ENCODE measurements at regions not wholly inside any gene's neighbourhood (a gene's known extent, or its start where the extent isn't known, plus 50 kb on each side); places are given as distances from the start of the nearest gene placed in this dataset.

GRCh38 chr20:12095180-12095920, 177.7 kb downstream of the BTBD3 start:
- no peak for TF ChIP-seq POLR2A (IDR thresholded peaks at IDR 0.05)
- no peak for TF ChIP-seq CTCF (IDR thresholded peaks at IDR 0.05)
- Histone ChIP-seq H3K4me3 (no peak overlapping the region), H3K36me3 (replicated peaks in 1 of 2; ENCODE audit: insufficient read depth in 1 of 2, low read depth in 2 of 2) (no peaks in the 10 kb centered on the region), H3K9me3 (no peaks in the 10 kb centered on the region), H3K4me1 (peaks cover 27% of the 10 kb centered on the region), H3K27me3 (no peaks in the 10 kb centered on the region), H3K27ac (no peak overlapping the region)
- no peak for DNase-seq
- no peak for ATAC-seq
- 66% methylated on average over 5 of the region's 5 CpGs for WGBS, 2 donors
- intact Hi-C loops (cut with DNase I): no loop called here

GRCh38 chr20:12098421-12098820, 180.7 kb downstream of the BTBD3 start:
- DNase-seq: no peak

GRCh38 chr20:12108846-12109245, 191.2 kb downstream of the BTBD3 start:
- TF ChIP-seq CTCF (IDR thresholded peaks at IDR 0.05) (no peak), POLR2A (IDR thresholded peaks at IDR 0.05) (no peak)
- H3K4me1 ChIP-seq: peaks cover 4% of the 10 kb centered on the region
- intact Hi-C loops (cut with DNase I): no loop called here
- no peaks in the 10 kb centered on the region for H3K36me3 ChIP-seq (replicated peaks in 1 of 2; ENCODE audit: insufficient read depth in 1 of 2, low read depth in 2 of 2)
- no peak for ATAC-seq
- no peaks in the 10 kb centered on the region for H3K27me3 ChIP-seq
- H3K9me3 ChIP-seq: peaks cover 0 to 3% (median 0%) of the 10 kb centered on the region in 3 donors
- H3K4me3 ChIP-seq: no peak overlapping the region
- H3K27ac ChIP-seq: no peak overlapping the region
- DNase-seq: no peak
- WGBS, 2 donors: 5 to 8% methylated on average over 1 of the region's 1 CpG

More at GRCh38 chr20:12098421-12098820, 180.7 kb downstream of the BTBD3 start:
- Histone ChIP-seq H3K36me3 (replicated peaks in 1 of 2; ENCODE audit: insufficient read depth in 1 of 2, low read depth in 2 of 2) (no peaks in the 10 kb centered on the region), H3K4me3 (no peak overlapping the region), H3K27ac (no peak overlapping the region), H3K27me3 (no peaks in the 10 kb centered on the region), H3K9me3 (no peaks in the 10 kb centered on the region), H3K4me1 (peaks cover 12% of the 10 kb centered on the region)
- intact Hi-C loops (cut with DNase I): no loop called here
- ATAC-seq: no peak
- TF ChIP-seq POLR2A (IDR thresholded peaks at IDR 0.05) (no peak), CTCF (IDR thresholded peaks at IDR 0.05) (no peak)
- WGBS, 2 donors: 81 to 86% methylated on average over 2 of the region's 2 CpGs

GRCh38 chr20:12110274-12110673, 192.6 kb downstream of the BTBD3 start:
- no peak for DNase-seq
- Histone ChIP-seq H3K36me3 (replicated peaks in 1 of 2; ENCODE audit: insufficient read depth in 1 of 2, low read depth in 2 of 2) (no peaks in the 10 kb centered on the region), H3K9me3 (peaks cover 0 to 3% (median 0%) of the 10 kb centered on the region in 3 donors), H3K4me3 (no peak overlapping the region), H3K27ac (no peak overlapping the region), H3K4me1 (peaks cover 4% of the 10 kb centered on the region), H3K27me3 (no peaks in the 10 kb centered on the region)
- intact Hi-C loops (cut with DNase I): no loop called here
- ATAC-seq: no peak
- TF ChIP-seq POLR2A (IDR thresholded peaks at IDR 0.05) (no peak), CTCF (IDR thresholded peaks at IDR 0.05) (no peak)
- 77 to 87% methylated on average over 3 of the region's 3 CpGs for WGBS, 2 donors

GRCh38 chr20:12110711-12111110, 193.0 kb downstream of the BTBD3 start:
- Histone ChIP-seq H3K36me3 (replicated peaks in 1 of 2; ENCODE audit: insufficient read depth in 1 of 2, low read depth in 2 of 2) (no peaks in the 10 kb centered on the region), H3K9me3 (peaks cover 0 to 3% (median 0%) of the 10 kb centered on the region in 3 donors), H3K4me3 (no peak overlapping the region), H3K27ac (no peak overlapping the region), H3K4me1 (peaks cover 4% of the 10 kb centered on the region), H3K27me3 (no peaks in the 10 kb centered on the region)
- TF ChIP-seq POLR2A (IDR thresholded peaks at IDR 0.05): no peak
- no peak for TF ChIP-seq CTCF (IDR thresholded peaks at IDR 0.05)
- 57 to 68% methylated on average over 2 of the region's 2 CpGs for WGBS, 2 donors
- no peak for DNase-seq
- intact Hi-C loops (cut with DNase I): no loop called here
- no peak for ATAC-seq

Data from body of pancreas (tissue), 4 donors.